SKM-1 (cell line): ENCODE measurements at regions not wholly inside any gene's neighbourhood (a gene's known extent, or its start where the extent isn't known, plus 50 kb on each side); places are given as distances from the start of the nearest gene placed in this dataset.

Experiments
- DNase-seq: peaks from one replicate; lab custom pipeline; 2025; ENCODE audit not compliant: unreplicated experiment; lab: John Stamatoyannopoulos, UW

GRCh38 chr2:166568409-166568808 lies 74.4 kb upstream of the SCN7A start:
- DNase-seq = no peak

DNA sequence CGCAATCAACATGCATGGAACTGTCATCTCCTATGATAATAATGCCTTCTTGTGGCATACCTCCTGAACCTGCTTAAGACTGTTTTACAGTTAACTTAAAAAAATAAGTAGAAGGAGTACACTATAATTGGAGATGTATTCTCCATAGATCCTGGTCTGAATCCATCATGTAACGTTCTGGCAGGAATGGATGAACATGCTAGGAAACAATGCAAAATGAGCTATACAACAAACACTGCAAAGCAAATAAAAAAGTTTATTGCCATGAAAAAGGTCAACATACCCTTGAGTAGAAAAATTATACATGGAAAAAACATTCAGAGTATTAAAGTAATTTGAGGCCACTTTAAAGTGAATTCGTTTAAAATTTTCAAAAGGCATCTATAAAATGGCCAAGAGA lies 71.5 kb upstream of the SCN7A start:
- no peak for DNase-seq

DNA sequence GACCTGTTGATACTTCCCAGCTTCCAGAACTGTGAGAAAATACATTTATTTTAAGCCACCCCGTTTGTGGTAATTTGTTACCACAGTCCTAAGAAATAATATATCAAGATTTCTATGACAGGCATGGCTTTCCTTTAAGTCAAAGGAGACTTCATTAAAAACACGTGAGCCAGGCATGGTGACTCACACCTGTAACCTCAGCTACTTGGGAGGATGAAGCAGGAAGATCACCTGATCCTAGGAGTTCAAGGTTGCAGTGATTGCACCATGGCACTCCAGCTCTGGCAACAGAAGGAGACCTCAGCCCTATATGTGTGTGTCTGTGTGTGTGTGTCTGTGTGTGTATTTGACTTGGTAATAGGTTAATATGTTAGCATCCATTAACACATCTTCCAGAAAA lies 69.8 kb upstream of the SCN7A start:
- DNase-seq = no peak

GRCh38 chr2:166560022-166560421 lies 66.0 kb upstream of the SCN7A start:
- no peak for DNase-seq

GRCh38 chr2:166550923-166551322 lies 56.9 kb upstream of the SCN7A start:
- DNase-seq = no peak

GRCh38 chr2:166545473-166545872 lies 51.4 kb upstream of the SCN7A start:
- DNase-seq = no peak
